Esophagus (tissue), 2 donors: ENCODE measurements at regions not wholly inside any gene's neighbourhood (a gene's known extent, or its start where the extent isn't known, plus 50 kb on each side); places are given as distances from the start of the nearest gene placed in this dataset.
"Not testable (repeated sequence)": the region's sequence is repeated elsewhere in the genome, so short reads cannot be mapped to it uniquely, and the experiment has no call there.

Source experiments
- H3K27ac ChIP-seq, 2 donors: one replicate each; pipeline ENCODE4 v1.5.1; 2013; ENCODE audit warnings: low read depth in 2 of 2, mild to moderate bottlenecking in 2 of 2, inconsistent platforms in 1 of 2, low read length in 1 of 2, moderate library complexity in 1 of 2
- H3K27me3 ChIP-seq, 2 donors: one replicate each; pipeline ENCODE4 v1.6.1; 2013; ENCODE audit warnings: low read length in 2 of 2, control low read depth in 1 of 2, mild to moderate bottlenecking in 1 of 2; ENCODE audit not compliant: insufficient read depth in 2 of 2, control insufficient read depth in 1 of 2
- H3K36me3 ChIP-seq, 2 donors: one replicate each; pipeline ENCODE4 v1.6.1; 2013; ENCODE audit warnings: low read length in 1 of 2; ENCODE audit not compliant: control insufficient read depth in 2 of 2, insufficient read depth in 2 of 2
- H3K4me1 ChIP-seq, 2 donors: one replicate each; pipeline ENCODE4 v1.6.1; 2013; ENCODE audit warnings: low read length in 1 of 2; ENCODE audit not compliant: control insufficient read depth in 2 of 2, insufficient read depth in 2 of 2
- H3K4me3 ChIP-seq, 2 donors: one replicate each; pipeline ENCODE4 v1.5.1; 2013; ENCODE audit warnings: low read length in 2 of 2, mild to moderate bottlenecking in 2 of 2, low read depth in 1 of 2, moderate library complexity in 1 of 2
- H3K9me3 ChIP-seq, 2 donors: one replicate each; pipeline ENCODE4 v1.6.1; 2013; ENCODE audit warnings: mild to moderate bottlenecking in 2 of 2, low read depth in 1 of 2, low read length in 1 of 2, moderate library complexity in 1 of 2; ENCODE audit not compliant: control insufficient read depth in 2 of 2, insufficient read depth in 1 of 2
- WGBS, 2 donors: extraction: QIAGEN DNeasy Blood & Tissue Kit; methylation state at CpG; one replicate each; pipeline ENCODE4 v1.1.7; 2013; 5-methylcytosine and 5-hydroxymethylcytosine counted together
- donor health status: healthy with polysubstance abuse.
- donor health status: Bipolar disorder and iron deficiency.

DNA sequence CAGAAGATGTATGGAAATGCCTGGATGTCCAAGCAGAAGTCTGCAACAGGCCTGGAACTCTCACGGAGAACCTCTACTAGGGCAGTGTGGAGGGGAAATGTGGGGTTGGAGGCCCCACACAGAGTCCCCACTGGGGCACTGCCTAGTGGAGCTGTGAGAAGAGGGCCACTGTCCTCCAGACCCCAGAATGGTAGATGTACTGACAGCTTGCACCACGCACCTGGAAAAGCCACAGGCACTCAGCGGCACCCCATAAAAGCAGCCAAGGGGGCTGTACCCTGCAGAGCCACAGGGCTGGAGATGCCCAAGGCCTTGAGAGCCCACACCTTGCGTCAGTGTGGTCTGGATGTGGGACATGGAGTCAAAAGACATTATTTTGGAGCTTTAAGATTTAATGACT, 177.3 kb upstream of the C14orf180 start:
- not testable (repeated sequence) for H3K27me3 ChIP-seq, H3K36me3 ChIP-seq, H3K27ac ChIP-seq, H3K4me1 ChIP-seq, H3K9me3 ChIP-seq, H3K4me3 ChIP-seq
- WGBS, 2 donors = 91 to 95% methylated on average over 4 of the region's 4 CpGs

DNA sequence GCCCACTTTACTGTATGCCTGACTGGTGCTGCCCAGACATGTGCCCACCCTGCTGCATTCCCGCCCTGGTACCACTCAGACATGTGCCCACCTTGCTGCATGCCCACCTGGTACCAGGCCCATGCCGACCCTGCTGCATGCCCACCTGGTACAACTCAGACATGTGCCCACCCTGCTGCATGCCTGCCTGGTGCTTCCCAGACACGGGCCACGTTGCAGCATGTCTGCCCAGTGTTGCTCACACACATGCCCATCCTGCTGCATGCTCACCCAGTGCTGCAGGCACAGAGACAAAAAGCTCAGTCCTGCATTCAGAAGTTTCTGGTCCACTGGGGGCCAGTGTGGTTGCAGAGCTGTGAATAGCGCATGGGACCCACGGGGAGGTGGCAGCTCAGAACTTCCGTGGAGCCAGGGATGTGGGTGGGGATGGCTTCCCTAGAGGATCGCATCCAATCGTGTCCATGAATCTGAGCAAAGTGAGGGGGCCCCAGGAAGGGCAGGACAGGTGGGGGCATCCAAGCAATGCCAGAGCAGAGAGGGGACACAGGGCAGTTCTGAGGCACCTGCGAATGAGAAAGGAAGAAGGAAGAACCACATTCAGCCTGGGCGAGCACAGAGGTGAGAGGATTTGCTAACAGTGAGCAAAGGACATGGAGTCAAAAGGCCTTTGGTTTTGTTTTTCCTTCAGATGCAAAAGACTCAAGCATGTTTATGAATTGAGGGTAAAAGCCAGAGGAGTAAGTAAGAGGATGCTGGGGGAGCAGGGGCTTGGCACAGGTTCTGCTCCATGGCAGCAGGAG, 175.9 kb upstream of the C14orf180 start:
- Histone ChIP-seq H3K9me3 (peaks cover 0 to 1% of the 10 kb centered on the region in 2 donors), H3K4me1 (no peaks in the 10 kb centered on the region), H3K36me3 (no peaks in the 10 kb centered on the region), H3K4me3 (no peak overlapping the region), H3K27ac (no peak overlapping the region), H3K27me3 (no peaks in the 10 kb centered on the region)
- 83 to 88% methylated on average over 11 of the region's 11 CpGs for WGBS, 2 donors

GRCh38 chr14:104404922-104405321, 174.6 kb upstream of the C14orf180 start:
- no peaks in the 10 kb centered on the region for H3K36me3 ChIP-seq
- peaks cover 2% of the 10 kb centered on the region in 2 donors for H3K9me3 ChIP-seq
- 75 to 81% methylated on average over 7 of the region's 7 CpGs for WGBS, 2 donors
- no peaks in the 10 kb centered on the region for H3K27me3 ChIP-seq
- H3K4me1 ChIP-seq = no peaks in the 10 kb centered on the region
- no peak overlapping the region for H3K4me3 ChIP-seq
- H3K27ac ChIP-seq = no peak overlapping the region

DNA sequence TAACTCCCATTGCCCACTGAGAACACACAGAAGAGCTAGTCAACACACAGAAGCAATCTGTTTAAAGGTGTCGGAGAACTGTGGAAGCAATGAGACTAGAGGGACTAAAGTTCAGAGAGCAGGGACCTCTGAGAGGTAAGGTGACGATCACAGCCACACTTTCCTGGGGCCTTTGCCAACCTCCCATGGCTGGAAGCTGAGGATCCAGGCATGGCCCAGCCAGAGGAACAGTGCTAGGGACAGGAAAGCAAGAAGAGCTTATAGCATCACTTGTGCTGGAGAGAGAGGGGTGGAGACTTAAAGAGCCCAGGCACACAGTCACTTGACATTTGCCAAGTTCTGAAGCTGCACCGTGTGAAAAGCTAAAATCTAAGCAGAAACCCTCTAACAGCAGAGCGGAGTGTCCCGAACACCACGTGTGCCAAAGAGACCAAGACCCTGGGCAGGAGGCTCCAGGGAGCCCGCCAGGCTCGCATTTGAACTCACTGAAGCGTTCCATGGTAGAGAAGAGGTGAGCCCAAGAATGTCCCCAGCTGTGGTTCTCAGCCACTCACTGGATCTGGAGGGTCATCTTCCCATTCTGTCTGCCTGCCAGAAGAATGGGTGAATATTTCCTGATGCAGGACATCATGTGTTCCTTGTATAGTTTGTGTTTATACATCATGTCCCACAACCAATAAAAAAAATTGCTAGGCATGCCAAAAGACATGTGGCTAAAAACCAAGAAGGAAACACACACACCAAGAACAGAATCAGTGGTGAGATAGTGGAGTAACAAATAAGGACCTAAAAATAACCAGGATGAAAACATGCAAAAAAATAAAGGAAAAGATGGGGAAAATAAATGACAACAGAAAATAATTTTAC, 174.0 kb upstream of the C14orf180 start:
- WGBS, 2 donors = 74 to 78% methylated on average over 9 of the region's 9 CpGs
- no peaks in the 10 kb centered on the region for H3K27me3 ChIP-seq
- no peak overlapping the region for H3K27ac ChIP-seq
- H3K36me3 ChIP-seq = no peaks in the 10 kb centered on the region
- peaks cover 2% of the 10 kb centered on the region in 2 donors for H3K9me3 ChIP-seq
- H3K4me1 ChIP-seq = no peaks in the 10 kb centered on the region
- H3K4me3 ChIP-seq = no peak overlapping the region

DNA sequence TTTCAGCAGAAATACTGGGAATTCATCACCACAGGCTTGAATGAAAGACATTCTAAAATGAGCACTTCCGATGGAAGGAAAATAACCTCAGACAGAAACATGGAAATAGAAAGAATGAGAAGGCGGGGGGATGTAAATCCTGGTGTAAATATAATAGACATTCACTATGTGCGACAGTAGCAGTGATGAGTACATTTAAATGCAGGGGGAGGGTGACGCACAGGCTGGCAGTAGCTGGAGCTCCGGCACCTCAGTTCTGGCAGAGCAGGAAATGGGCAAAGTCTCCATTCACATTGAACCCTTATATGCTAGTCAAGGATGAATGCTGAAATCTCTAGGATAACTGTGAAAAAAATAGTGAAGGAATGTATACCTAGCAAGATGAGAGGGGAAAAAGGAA, 172.7 kb upstream of the C14orf180 start:
- peaks cover 0 to 2% of the 10 kb centered on the region in 2 donors for H3K27me3 ChIP-seq
- no peak overlapping the region for H3K27ac ChIP-seq
- 78 to 86% methylated on average over 5 of the region's 5 CpGs for WGBS, 2 donors
- no peak overlapping the region for H3K4me3 ChIP-seq
- H3K4me1 ChIP-seq = no peaks in the 10 kb centered on the region
- peaks cover 2% of the 10 kb centered on the region in 2 donors for H3K9me3 ChIP-seq
- no peaks in the 10 kb centered on the region for H3K36me3 ChIP-seq

- H3K4me1 ChIP-seq = no peaks in the 10 kb centered on the region
- no peaks in the 10 kb centered on the region for H3K9me3 ChIP-seq
- no peaks in the 10 kb centered on the region for H3K36me3 ChIP-seq
- WGBS, 2 donors = 70% methylated on average over 1 of the region's 1 CpG
- no peak overlapping the region for H3K27ac ChIP-seq
- H3K27me3 ChIP-seq = peaks cover 0 to 3% of the 10 kb centered on the region in 2 donors
- H3K4me3 ChIP-seq = no peak overlapping the region
These were observed 163.2 kb upstream of the C14orf180 start for GRCh38 chr14:104416383-104416782.

- WGBS, 2 donors = 56 to 57% methylated on average over 6 of the region's 6 CpGs
- Histone ChIP-seq H3K27me3 (peaks cover 0 to 3% of the 10 kb centered on the region in 2 donors), H3K27ac (no peak overlapping the region), H3K4me1 (peaks cover 0 to 8% of the 10 kb centered on the region in 2 donors), H3K4me3 (no peak overlapping the region), H3K9me3 (no peaks in the 10 kb centered on the region), H3K36me3 (no peaks in the 10 kb centered on the region)
These were observed 159.6 kb upstream of the C14orf180 start for GRCh38 chr14:104419865-104420505.

DNA sequence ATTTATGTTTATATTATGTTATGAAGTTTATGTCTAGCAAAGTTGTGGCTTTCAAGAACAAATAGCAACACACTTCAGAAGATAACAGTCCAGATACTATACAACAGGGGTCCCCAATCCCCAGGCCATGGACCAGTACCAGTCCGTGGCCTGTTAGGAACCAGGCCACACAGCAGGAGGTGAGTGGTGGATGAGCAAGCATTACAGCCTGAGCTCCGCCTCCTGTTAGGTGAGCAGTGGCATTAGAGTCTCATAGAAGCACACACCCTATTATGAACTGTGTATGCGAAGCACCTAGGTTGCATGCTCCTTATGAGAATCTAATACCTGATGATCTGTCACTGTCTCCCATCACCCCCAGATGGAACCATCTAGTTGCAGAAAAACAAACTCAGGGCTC, 159.0 kb upstream of the C14orf180 start:
- not testable (repeated sequence) for H3K36me3 ChIP-seq, H3K27ac ChIP-seq, H3K4me1 ChIP-seq, H3K4me3 ChIP-seq, H3K9me3 ChIP-seq, H3K27me3 ChIP-seq
- WGBS, 2 donors = 76% methylated on average over 3 of the region's 3 CpGs

- peaks cover 0 to 8% of the 10 kb centered on the region in 2 donors for H3K4me1 ChIP-seq
- H3K9me3 ChIP-seq = no peaks in the 10 kb centered on the region
- no peak overlapping the region for H3K4me3 ChIP-seq
- WGBS, 2 donors = 89 to 91% methylated on average over 13 of the region's 13 CpGs
- H3K27me3 ChIP-seq = peaks cover 0 to 7% of the 10 kb centered on the region in 2 donors
- no peak overlapping the region for H3K27ac ChIP-seq
- H3K36me3 ChIP-seq = no peaks in the 10 kb centered on the region
These were observed 158.6 kb upstream of the C14orf180 start for GRCh38 chr14:104420990-104421389.
